Loucy (cell line): ENCODE measurements at regions not wholly inside any gene's neighbourhood (a gene's known extent, or its start where the extent isn't known, plus 50 kb on each side); places are given as distances from the start of the nearest gene placed in this dataset.

ENCODE experiments used
- H2AFZ ChIP-seq: fragments of 200-600 bp; sonication (generic); 2 replicates; pipeline ENCODE4 v1.6.0; 2016; ENCODE audit warnings: antibody characterized with exemption, mild to moderate bottlenecking, low read length, moderate library complexity
- H3F3A ChIP-seq: fragments of 200-600 bp; 2 replicates; pipeline ENCODE4 v1.6.0; 2016; ENCODE audit warnings: antibody characterized with exemption, low read depth, mild to moderate bottlenecking
- H3K27me3 ChIP-seq: fragments of 200-600 bp; sonication (generic); 2 replicates; pipeline ENCODE4 v1.6.1; 2014; ENCODE audit warnings: low read length, mild to moderate bottlenecking; ENCODE audit not compliant: insufficient read depth, poor library complexity, severe bottlenecking
- H3K36me3 ChIP-seq: fragments of 200-600 bp; sonication (generic); 2 replicates; pipeline ENCODE4 v1.6.1; 2016; ENCODE audit warnings: low read length; ENCODE audit not compliant: insufficient read depth
- H3K4me1 ChIP-seq: fragments of 200-600 bp; sonication (generic); 2 replicates; pipeline ENCODE4 v1.5.1; 2014; ENCODE audit warnings: low read length, mild to moderate bottlenecking; ENCODE audit not compliant: insufficient read depth, poor library complexity, severe bottlenecking
- H3K4me2 ChIP-seq: fragments of 200-600 bp; sonication (generic); 2 replicates; pipeline ENCODE4 v1.6.0; 2014; ENCODE audit warnings: antibody characterized with exemption, low read length, low read depth, mild to moderate bottlenecking; ENCODE audit not compliant: poor library complexity, severe bottlenecking
- H3K4me3 ChIP-seq: fragments of 200-600 bp; sonication (generic); 2 replicates; pipeline ENCODE4 v1.5.1; 2014; ENCODE audit warnings: low read length, mild to moderate bottlenecking, mixed read lengths; ENCODE audit not compliant: poor library complexity, severe bottlenecking
- H3K79me2 ChIP-seq: fragments of 200-600 bp; sonication (generic); 2 replicates; pipeline ENCODE4 v1.6.1; 2014; ENCODE audit warnings: low read length; ENCODE audit not compliant: insufficient read depth
- H3K9ac ChIP-seq: fragments of 200-600 bp; sonication (generic); 2 replicates; pipeline ENCODE4 v1.6.0; 2014; ENCODE audit warnings: mild to moderate bottlenecking, low read depth, low read length, moderate library complexity; ENCODE audit not compliant: poor library complexity, severe bottlenecking
- H3K9me2 ChIP-seq: fragments of 200-600 bp; sonication (generic); replicated peaks from 2 replicates; pipeline ENCODE4 v1.6.1; 2016; ENCODE audit warnings: low read depth, low read length, mixed read lengths
- H3K9me3 ChIP-seq: fragments of 200-600 bp; sonication (generic); 2 replicates; pipeline ENCODE4 v1.6.1; 2014; ENCODE audit warnings: mild to moderate bottlenecking, antibody characterized with exemption, low read length, low read depth; ENCODE audit not compliant: insufficient read depth
- H4K20me1 ChIP-seq: fragments of 200-600 bp; sonication (generic); 2 replicates; pipeline ENCODE4 v1.6.0; 2014; ENCODE audit warnings: antibody characterized with exemption, low read length, mild to moderate bottlenecking; ENCODE audit not compliant: insufficient read depth, poor library complexity, severe bottlenecking
- CTCF ChIP-seq: fragments of 200-600 bp; sonication (generic); conservative IDR thresholded peaks from 2 replicates; pipeline ENCODE4 v1.5.1; 2014; ENCODE audit warnings: mild to moderate bottlenecking, antibody characterized with exemption, low read length
- EZH2phosphoT487 ChIP-seq: fragments of 200-600 bp; IDR thresholded peaks from 2 replicates; pipeline ENCODE4 v1.6.1; 2018; ENCODE audit warnings: antibody characterized with exemption, mild to moderate bottlenecking, moderate library complexity, borderline replicate concordance

DNA sequence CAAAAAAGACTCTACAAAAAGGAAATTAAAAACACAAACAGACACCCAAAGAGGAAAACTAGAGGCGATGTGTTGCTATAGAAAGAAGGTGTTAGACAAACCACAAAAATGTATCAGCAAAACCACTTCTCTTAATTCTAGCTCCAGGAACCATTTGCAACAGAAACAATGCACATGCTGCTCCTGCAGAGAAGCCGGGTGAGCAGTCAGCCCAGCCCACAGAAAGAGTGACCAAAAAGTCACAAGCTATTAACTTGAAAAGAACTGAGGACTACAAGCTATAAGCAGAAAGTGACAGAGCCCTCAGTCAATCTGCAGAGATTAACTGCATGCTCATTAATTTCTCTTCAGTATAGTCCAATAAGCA, 96.2 kb upstream of the KLHL13 start:
- no peaks in the 10 kb centered on the region for H3K9me3 ChIP-seq
- no peaks in the 10 kb centered on the region for H3K27me3 ChIP-seq
- H2AFZ ChIP-seq = no peak overlapping the region
- no peak overlapping the region for H3K4me2 ChIP-seq
- no peaks in the 10 kb centered on the region for H3K36me3 ChIP-seq
- no peak for TF ChIP-seq CTCF
- no peak for TF ChIP-seq EZH2phosphoT487
- no peaks in the 10 kb centered on the region for H3F3A ChIP-seq
- no peak overlapping the region for H3K9ac ChIP-seq
- H4K20me1 ChIP-seq = no peaks in the 10 kb centered on the region
- no peaks in the 10 kb centered on the region for H3K4me1 ChIP-seq
- no peaks in the 10 kb centered on the region for H3K79me2 ChIP-seq
- H3K9me2 ChIP-seq = no peaks in the 10 kb centered on the region
- no peak overlapping the region for H3K4me3 ChIP-seq

GRCh38 chrX:118215346-118215745, 98.7 kb upstream of the KLHL13 start:
- Histone ChIP-seq H3K9me2 (no peaks in the 10 kb centered on the region), H3K4me2 (no peak overlapping the region), H2AFZ (no peak overlapping the region), H3K9me3 (no peaks in the 10 kb centered on the region), H3K79me2 (no peaks in the 10 kb centered on the region), H3F3A (no peaks in the 10 kb centered on the region), H3K4me1 (no peaks in the 10 kb centered on the region), H4K20me1 (no peaks in the 10 kb centered on the region), H3K9ac (no peak overlapping the region), H3K36me3 (no peaks in the 10 kb centered on the region), H3K4me3 (no peak overlapping the region), H3K27me3 (no peaks in the 10 kb centered on the region)
- no peak for TF ChIP-seq CTCF
- no peak for TF ChIP-seq EZH2phosphoT487

- no peaks in the 10 kb centered on the region for H3K4me1 ChIP-seq
- no peak overlapping the region for H3K9ac ChIP-seq
- no peak overlapping the region for H3K4me2 ChIP-seq
- no peaks in the 10 kb centered on the region for H3F3A ChIP-seq
- no peak overlapping the region for H2AFZ ChIP-seq
- no peak overlapping the region for H3K4me3 ChIP-seq
- no peaks in the 10 kb centered on the region for H3K36me3 ChIP-seq
- H3K9me2 ChIP-seq = no peaks in the 10 kb centered on the region
- TF ChIP-seq CTCF = no peak
- TF ChIP-seq EZH2phosphoT487 = no peak
- no peaks in the 10 kb centered on the region for H3K9me3 ChIP-seq
- H3K27me3 ChIP-seq = no peaks in the 10 kb centered on the region
- no peaks in the 10 kb centered on the region for H4K20me1 ChIP-seq
- no peaks in the 10 kb centered on the region for H3K79me2 ChIP-seq
Observed at GRCh38 chrX:118216087-118216486, 99.5 kb upstream of the KLHL13 start.
